ENCODE measurements at regions not wholly inside any gene's neighbourhood (a gene's known extent, or its start where the extent isn't known, plus 50 kb on each side); places are given as distances from the start of the nearest gene placed in this dataset.

- no peak overlapping the region for H3K4me3 ChIP-seq (ENCODE audit: low read depth, low read length)
Observed at GRCh38 chr16:59214455-59214854, 480.3 kb upstream of the GOT2 start.

GRCh38 chr16:59213952-59214351 is 479.8 kb upstream of the GOT2 start:
- no peak for DNase-seq (ENCODE audit: low read depth)
- H3K4me3 ChIP-seq (ENCODE audit: low read depth, low read length): no peak overlapping the region
- no peak for TF ChIP-seq CTCF (IDR thresholded peaks at IDR 0.05; ENCODE audit: insufficient read depth, low read depth, low read length)

More at GRCh38 chr16:59214455-59214854, 480.3 kb upstream of the GOT2 start:
- TF ChIP-seq CTCF (IDR thresholded peaks at IDR 0.05; ENCODE audit: insufficient read depth, low read depth, low read length): no peak
- no peak for DNase-seq (ENCODE audit: low read depth)

GRCh38 chr16:59212492-59213024 is 478.4 kb upstream of the GOT2 start:
- TF ChIP-seq CTCF (IDR thresholded peaks at IDR 0.05; ENCODE audit: insufficient read depth, low read depth, low read length): no peak
- no peak for DNase-seq (ENCODE audit: low read depth)
- no peak overlapping the region for H3K4me3 ChIP-seq (ENCODE audit: low read depth, low read length)

- no peak overlapping the region for H3K4me3 ChIP-seq (ENCODE audit: low read depth, low read length)
- peak; percentile 11 for DNase-seq (ENCODE audit: low read depth)
- TF ChIP-seq CTCF (IDR thresholded peaks at IDR 0.05; ENCODE audit: insufficient read depth, low read depth, low read length): no peak
Observed at GRCh38 chr16:59210955-59211541, 476.9 kb upstream of the GOT2 start.

GRCh38 chr16:59205403-59205802 is 471.3 kb upstream of the GOT2 start:
- DNase-seq (ENCODE audit: low read depth): no peak
- TF ChIP-seq CTCF (IDR thresholded peaks at IDR 0.05; ENCODE audit: insufficient read depth, low read depth, low read length): no peak
- no peak overlapping the region for H3K4me3 ChIP-seq (ENCODE audit: low read depth, low read length)

- DNase-seq (ENCODE audit: low read depth): no peak
Observed at GRCh38 chr16:59204589-59204988, 470.5 kb upstream of the GOT2 start.

More at GRCh38 chr16:59204589-59204988, 470.5 kb upstream of the GOT2 start:
- TF ChIP-seq CTCF (IDR thresholded peaks at IDR 0.05; ENCODE audit: insufficient read depth, low read depth, low read length): no peak
- H3K4me3 ChIP-seq (ENCODE audit: low read depth, low read length): no peak overlapping the region

Data from fibroblast of villous mesenchyme (primary cell).